GM21390 (cell line): ENCODE measurements at regions not wholly inside any gene's neighbourhood (a gene's known extent, or its start where the extent isn't known, plus 50 kb on each side); places are given as distances from the start of the nearest gene placed in this dataset.
"Not testable (repeated sequence)": the region's sequence is repeated elsewhere in the genome, so short reads cannot be mapped to it uniquely, and the experiment has no call there.

Experiments used
- ATAC-seq: cut with Tn5 transposase; IDR thresholded peaks from one replicate; pipeline ENCODE4 v1.9.1; 2021; ENCODE audit not compliant: unreplicated experiment

DNA sequence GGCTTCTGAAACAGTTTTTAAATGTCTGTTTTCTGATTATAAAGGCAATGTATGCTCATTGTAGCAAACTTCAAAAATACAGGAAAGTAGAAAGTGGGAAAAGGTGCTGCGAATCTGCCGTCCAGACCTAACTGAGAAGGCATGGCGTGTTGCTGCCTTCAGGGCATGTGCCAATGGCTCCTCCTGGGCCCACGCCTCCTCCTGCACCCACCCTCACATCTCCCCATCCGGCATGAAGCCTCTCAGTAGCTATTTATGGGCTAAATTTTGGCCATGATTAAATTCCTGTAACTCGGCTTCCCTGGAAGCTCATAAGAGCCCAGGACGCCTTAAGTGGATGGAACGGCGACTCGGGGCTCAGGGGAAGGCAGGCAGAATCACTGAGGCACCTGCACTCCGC is 153.8 kb downstream of the LAT start:
- ATAC-seq: not testable (repeated sequence)

DNA sequence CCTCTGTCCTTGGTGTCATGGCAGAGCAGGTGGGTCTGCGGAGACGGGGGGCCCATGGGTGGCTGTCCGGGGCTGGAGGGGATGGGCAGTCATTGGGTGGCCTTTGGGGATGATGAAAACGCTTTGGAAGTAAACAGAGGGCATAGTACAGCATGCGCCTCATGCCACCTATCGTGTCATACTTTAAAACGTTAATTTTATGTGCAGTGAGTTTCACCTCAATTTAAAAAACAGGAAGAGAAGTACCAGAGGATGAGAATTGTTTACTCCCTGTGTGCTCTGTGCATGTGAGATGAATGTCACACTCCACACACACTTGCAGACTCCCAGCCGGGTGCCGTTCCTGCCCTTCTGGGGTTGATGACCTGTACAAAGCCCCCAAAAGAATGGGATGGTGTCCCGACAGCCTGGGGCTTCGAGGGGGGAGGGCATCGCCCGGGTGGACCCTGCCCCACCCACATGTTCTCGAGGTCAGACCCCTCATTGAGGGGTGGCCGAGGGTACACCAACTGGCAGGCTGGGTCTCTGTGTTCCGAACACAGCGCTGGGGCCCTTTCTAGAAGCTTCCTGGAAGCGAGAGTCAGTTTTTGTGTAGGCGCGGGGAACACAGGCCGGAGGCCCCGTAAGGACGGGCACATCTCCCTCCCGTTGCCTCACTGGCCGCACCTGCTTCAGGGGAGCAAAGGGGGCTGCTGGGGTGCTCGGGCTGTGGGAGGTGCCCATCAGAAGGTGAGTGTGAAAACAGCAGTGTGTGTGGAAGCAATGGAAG is 153.2 kb downstream of the LAT start:
- not testable (repeated sequence) for ATAC-seq

DNA sequence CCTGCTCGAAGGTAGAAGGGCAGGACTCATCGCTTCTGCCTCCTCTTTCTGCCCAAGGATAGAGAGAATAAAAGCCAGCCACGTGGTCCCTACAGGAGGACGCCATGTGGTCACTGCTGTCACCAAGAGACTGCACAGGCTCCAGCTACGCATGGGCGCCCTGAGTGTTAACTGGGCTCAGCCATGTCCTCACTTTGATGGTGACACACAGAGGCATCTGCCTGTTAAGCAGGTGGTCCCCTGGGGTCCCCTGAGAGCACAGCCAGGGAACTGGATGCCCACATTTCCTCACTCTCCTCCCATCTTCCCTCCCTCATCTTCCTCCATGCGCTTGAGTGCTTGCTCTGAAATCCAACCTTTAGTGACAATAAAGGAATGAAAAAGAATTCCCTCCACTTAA is 152.6 kb downstream of the LAT start:
- ATAC-seq: not testable (repeated sequence)

DNA sequence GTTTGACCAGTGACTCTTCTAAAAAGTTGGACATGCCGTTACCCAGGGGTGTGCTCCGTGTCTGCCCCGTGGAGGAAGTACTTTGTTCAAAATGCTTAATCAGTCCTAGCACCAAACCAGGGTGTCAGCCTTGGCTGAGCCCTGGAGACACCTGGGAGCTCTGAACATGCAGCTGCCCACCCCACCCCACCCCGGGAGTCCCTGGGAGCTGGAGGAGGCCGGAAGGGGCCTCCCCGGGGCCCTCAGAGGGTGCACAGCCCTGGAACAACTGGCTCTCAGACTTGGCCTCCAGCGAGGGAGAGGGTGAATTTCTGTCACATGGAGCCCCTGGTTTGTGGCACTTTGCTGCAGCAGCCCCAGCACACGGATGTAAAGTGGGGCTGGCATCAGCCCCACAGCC is 152.1 kb downstream of the LAT start:
- ATAC-seq: not testable (repeated sequence)

DNA sequence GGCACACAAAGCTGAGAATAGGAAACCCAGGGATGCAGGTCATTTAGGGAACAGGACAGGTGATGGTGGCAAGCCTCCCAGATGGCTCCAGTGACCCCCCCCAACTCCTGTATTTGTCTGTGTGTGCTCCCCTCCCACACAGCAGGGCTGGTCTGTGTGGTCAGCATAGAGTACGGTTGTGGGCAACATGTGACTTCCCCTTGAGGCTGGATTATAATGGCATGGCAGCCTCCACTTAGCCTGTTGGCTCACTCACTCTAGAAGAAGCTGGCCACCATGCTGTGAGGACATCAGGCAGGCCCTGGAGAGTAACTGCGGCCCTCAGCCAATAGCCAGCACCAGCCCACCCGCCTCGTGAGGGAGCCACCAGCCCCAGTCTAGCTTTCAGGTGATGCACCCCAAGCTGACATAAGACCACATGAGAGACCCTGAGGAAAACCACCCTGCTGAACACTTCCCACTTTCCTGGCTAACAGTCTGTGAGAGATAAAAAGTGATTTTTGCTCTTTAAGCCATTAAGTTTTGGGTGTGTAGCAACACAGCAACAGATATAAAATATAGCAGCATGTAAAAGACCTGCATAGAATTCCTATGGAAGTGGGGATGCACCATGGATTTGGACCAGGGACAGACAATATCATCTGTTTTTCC is 151.3 kb downstream of the LAT start:
- ATAC-seq: not testable (repeated sequence)

DNA sequence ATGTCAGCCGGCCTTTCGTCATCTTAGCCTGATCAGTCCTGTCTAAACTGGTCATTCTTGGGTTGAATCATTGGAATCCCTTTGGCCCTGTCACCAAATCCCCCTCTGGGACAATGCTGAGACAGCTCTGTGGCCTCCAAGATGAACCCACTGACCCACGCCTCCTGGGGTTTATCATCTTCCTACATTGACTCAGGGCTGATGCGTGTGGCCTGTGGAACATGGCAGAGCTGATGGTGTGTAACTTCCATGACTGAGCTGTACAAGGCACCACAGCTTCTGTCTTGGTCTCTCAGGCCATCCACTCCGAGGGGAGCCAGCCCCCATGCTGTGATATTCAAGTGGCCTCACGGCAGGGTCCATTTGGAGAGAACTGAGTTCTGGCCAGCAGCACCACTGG is 150.2 kb downstream of the LAT start:
- not testable (repeated sequence) for ATAC-seq

DNA sequence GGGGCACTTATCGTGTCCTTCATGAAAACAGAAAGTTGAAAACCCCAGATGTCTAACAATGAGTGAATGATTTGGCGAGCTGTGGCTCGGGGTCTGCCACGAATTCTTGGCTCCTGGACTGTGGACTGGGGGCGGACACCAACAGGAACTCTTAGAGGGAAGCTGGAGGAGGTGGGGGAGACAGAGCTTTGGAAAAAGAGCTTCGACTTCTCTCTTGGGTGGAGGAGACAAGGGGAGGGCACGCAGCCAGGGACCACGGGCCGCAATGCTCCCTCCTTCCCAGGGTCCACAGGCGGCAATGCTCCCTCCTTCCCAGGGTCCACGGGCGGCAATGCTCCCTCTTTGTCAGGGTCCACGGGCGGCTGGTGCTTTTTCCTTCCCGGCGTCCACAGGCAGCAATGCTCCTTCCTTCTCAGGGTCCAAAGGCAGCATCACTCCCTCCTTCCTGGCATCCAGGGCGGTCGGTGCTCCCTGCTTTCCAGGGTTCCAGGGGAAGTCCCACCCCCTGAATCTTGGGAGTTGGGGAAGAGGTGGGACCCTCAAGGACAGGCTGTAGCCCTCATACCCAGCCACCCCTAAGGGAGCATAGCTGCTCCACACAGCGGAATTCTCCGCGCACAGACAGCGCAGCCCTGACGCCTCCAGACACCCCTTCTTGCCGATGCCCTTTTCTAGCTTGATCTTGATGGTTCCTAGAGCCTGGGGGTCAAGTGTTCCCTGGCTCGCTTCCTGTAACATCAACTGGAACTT is 149.0 kb downstream of the LAT start:
- not testable (repeated sequence) for ATAC-seq

DNA sequence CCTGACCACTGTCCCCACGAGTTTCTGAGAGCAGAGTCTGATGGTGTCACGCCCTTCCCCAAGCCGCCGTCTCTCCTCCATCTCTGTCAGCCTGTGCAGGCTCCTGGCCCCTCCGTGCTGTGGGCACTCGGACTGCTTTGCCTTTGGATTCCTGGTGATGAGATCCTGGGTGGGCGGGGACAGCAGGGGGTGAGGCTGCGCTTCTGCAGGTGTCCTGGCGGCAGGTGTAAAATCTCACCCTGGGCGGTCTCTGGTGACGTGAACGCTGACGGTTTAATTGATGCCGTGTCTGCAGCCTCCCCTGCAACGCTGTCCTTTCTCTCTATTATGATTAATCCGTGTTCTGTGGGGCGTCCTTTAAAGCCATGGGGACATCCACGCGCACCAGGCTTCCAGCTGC is 148.0 kb downstream of the LAT start:
- ATAC-seq: not testable (repeated sequence)

DNA sequence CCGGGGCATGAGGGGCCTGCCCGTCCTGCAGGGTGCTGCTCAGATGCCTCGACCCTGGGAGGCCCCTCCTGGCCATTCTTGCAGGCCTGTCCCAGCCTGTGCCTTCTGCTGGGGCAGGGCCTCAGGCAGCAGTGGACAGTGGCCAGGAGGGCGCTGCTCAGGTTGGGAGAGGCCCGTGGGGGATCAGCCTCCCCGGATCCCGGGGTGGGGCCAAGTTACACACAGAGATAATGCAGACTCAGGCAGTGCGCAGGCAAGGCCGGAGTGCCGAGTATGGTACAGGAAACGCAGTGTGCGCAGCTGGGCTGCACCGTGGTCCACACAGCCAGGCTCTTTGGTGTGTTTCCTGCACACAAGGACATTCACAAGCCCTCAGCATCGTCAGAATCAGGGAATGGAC is 147.6 kb downstream of the LAT start:
- not testable (repeated sequence) for ATAC-seq

DNA sequence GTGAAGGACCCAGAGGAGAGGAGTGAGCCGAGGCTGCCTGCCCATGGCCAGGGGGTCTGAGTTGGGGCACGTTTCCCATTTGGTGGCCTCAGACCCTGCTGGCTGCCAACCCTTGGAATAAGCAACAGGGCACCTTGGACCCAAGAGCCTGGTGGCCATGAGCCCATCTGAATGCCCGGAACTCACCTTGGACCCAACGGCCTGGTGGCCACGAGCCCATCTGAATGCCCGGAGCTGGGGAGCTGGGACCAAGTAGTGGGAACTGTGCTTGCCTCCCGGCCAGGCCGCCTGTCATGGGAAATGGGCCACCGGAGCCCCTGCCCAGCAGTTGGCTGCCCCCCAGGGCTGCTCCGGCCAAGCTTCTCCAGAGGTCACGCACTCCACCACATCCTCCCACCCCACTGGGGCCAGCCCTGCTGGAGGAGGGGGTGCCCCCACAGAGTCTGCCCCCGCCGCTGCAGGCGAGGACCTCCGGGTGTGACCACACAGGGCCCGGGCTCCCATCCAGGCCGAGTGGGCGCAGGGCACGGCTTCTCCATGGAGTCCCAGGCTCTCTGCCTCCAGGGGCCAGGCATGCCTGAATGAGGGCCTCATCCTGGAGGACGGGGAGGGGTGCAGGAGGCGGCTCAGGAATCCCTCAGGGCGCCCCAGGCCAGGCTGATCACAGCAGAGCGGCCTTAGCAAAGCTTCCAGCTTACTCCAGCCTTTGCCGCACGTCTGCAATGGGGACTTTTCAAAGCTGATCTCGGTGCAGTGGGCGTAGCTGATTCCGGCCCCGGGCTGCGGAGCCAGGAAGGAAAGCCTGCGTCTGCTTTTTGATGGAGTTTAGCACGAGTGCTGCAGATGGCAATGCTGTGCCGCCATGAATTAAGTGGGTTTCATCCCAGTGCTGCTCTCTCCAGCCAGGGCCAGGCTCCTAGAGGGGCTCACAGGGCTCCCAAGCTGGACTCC is 146.3 kb downstream of the LAT start:
- ATAC-seq: not testable (repeated sequence)

DNA sequence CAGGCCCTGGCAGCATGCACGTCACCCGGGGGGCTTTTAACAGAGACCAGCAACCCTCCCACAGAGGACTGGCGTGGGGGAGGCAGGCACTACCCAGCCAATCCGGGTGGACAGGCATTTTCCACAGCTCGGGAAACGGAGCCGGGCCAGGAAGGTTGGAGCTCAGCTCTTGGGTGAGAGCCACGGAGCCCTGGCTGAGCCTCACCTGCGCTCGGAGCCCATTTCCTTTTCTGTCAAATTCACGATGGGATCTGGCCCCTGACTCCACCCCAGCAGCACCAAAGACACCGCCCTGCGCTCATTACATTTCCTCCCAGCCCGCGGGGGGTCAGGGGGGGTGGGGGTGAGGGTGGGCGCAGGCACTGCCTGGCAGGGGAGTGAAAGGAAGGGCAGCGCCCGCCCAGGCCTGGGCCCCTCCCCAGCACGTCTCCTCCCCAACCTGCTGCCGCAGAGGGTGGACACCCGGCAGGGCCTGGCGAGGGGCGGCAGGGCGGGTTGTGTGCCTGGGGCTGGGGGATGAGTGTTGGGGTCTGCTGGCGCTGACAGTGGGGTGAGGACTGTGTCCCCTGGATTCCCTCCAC is 145.4 kb downstream of the LAT start:
- ATAC-seq: not testable (repeated sequence)

DNA sequence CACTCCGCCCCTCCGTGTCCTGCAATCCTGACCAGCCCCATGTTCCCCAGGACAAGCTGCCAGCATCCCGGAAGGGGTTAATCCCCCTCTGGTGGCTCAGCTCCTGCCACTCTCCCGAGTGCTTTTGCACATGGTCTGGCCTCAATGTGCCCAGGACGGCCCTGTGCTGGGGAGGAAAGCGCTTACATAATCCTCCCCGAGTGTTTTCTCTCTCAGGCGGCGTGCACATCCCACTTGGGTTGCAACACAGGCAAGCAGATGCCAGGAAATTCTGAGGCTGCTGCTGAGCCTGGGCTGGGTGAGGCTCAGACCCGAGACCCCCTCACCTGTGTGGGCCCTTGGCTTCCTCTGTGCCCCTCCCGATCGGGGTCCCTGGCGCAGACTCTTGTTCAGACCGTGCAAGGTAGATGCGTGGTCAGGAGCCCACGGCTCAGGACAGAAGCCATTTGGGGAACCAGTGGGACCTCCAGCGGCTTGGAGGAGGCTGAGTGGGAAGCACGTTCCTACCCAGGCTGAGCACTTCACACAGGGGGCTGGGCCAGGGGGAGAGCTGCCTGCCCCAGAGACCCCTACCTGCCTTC is 144.7 kb downstream of the LAT start:
- not testable (repeated sequence) for ATAC-seq

DNA sequence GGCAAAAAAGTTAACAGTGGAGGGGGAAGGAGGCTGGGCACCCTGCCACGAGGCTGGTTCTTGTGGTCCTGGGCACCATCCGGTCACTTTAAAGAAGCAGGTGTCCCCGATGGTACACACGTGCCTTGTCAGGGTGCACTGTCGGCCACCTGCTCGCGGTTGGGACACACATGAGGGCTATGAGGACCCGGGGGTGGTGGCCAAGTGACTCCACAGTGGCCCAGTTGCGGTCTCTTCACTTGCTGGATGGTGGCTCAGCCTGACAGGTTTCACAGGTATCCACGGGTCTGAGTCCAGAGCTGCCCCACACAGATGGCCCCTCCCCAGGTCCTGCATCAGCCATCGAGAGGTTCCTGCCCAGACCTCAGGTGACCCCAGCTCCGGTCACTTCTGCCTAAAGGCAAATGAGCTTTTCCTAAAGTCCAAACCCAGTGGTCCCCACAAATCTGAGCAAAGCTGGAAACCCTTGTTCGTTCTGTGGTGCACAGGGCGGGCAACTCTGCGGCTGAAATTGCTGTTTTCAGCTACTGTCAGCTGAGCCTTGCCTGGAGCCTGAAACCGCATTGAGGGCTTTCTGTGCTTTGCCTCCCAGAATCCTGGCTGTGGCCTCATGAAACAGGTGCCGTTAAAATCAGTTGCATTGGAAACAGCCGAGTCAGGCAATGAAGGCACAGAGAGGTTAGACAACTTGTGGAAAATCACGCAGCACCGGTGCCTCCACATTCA is 144.0 kb downstream of the LAT start:
- ATAC-seq: not testable (repeated sequence)

DNA sequence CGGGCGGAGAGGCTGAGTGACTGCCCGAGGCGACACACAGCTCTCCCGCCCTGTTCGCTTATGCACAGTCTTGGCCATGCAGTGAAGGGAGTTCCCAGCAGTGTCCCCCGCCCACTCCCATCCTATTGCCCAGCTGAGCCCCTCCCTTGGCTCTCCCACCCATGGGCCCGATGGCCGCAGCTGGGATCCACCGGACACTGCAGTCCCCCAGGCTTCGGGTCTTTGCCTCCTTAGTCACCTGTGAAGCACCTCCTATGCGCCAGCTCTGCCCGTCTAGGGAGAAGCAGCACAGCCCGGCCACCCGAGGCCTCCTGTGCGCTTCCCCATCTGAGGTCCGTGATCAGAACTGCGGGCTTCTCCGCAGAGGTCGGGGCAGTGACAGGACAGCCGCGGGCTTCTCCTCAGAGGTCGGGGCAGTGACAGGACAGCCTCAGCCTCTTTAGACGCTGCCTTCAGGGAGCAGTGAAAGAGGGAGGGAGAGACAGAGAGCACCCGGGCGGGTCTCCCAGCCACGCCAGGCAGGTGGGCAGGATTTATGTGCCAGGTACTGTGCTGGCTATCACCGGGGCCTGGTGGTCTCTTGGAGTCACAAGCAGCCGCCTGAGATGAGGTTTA is 143.1 kb downstream of the LAT start:
- ATAC-seq: not testable (repeated sequence)

DNA sequence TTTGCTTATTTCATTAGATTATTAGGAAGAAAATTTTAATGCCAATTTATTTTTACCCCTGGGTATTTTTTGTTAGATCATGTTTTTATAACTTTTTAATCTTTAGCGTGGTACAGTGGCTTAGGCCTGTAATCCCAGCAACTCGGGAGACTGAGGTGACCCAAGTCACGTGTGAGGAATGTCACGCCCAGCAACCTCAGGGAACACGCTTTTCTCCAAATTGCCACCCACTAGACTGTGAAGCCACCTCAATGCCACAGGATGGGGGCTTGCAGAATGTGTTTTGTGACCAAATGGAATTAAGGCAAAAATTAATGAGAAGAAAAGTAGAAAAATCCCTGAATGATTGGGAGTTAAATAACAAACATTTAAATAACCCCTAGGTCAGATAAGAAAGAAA is 141.8 kb downstream of the LAT start:
- ATAC-seq: no peak

DNA sequence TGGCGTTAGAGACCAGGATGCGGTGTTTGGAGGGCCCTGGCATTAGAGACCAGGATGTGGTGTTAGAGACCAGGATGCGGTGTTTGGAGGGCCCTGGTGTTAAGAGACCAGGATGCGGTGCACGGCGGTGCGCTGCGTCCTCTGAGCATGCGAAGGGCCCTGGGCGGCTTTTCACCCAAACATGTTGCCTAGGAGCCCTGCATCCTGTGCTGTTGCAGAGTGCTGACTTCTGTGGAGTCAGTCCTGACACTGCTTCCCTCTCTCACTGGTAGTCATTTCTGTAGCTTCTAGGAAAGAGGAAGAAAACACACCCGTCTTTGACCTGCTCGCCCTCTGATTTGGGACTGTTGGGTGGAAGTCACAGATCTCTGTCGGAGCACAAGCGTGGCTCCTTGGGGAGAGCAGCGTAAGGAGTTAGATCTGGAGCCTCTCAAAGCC is 141.2 kb downstream of the LAT start:
- ATAC-seq: no peak

DNA sequence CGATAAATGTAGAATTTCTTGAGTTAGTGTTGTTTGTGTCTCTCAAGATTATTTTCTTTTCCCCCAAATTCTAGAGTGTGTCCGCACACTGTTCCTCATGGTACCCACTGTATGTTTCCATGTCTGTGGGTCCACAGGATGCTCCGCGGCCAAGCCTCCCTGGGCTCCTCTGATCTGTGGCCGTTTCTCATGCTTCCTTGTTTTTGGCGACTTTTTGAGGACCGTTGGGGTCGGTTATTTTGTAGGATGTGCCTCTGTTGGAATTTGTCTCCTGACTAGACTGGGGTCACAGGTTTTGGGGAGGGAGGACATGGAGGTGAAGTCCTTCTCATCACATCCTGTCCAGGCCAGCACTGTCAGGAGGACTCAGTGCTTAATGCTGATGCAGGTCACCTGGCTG is 140.0 kb downstream of the LAT start:
- ATAC-seq: no peak

DNA sequence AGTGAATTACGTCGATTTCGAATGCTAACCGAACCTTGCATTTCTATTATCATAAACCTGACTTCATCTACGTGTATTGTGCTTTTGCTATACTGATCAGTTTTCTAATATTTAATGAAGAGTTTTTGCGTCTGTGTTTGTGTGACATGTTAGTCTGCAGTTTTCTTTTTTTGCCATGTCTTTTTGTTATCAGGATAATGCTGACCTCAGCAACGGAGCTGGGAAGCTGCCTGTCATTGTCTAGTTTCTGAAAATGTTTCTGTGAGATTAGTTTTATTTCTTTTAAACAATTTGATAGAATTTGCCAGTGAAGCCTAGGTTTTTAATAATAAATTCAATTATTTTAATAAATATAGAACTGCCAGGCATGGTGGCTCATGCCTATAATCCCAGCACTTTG is 139.3 kb downstream of the LAT start:
- ATAC-seq: not testable (repeated sequence)

DNA sequence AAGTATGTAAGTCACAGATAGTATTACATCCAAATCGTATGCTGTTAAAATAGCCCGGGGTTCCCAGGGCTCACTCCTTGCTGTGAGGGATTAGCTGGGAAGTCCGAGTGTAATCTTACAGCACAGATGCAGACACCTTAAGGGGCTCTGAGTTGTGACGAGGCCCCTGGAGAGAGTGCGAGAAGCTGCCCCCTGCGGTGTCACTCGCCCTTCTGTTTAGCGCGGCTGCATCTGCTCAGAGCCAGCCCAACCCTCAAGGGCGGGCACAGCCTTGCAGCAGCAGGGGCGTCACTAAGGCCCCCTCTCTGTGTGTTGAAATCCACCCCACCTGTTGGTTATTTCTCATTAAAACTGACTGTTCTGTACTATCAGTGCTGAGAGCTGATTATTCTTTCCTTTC is 135.8 kb downstream of the LAT start:
- not testable (repeated sequence) for ATAC-seq
